Calu3 (cell line): ENCODE measurements at regions not wholly inside any gene's neighbourhood (a gene's known extent, or its start where the extent isn't known, plus 50 kb on each side); places are given as distances from the start of the nearest gene placed in this dataset.

ENCODE experiments used
- BruUV-seq: library from RNA; stranded (reverse); fragments of 400-500 nt; replicated peaks from 2 replicates; lab custom pipeline; 2021; lab: Mats Ljungman, UMichigan
- CTCF ChIA-PET: fragments of 300-600 bp; sonication (Branson Sonifier 250); formaldehyde crosslinking; loops from one replicate; lab custom pipeline; 2022; ENCODE audit warnings: antibody characterized with exemption; lab: Charles Lee
- DNase-seq: peaks from one replicate; pipeline ENCODE4 v3.0.0; 2022
- H3K27ac Mint-ChIP-seq: one replicate; pipeline ENCODE4 v1.8.0; 2022; ENCODE audit warnings: mixed read lengths; ENCODE audit not compliant: unreplicated experiment
- H3K27me3 Mint-ChIP-seq: one replicate; pipeline ENCODE4 v1.8.0; 2022; ENCODE audit warnings: mixed read lengths; ENCODE audit not compliant: unreplicated experiment
- H3K36me3 Mint-ChIP-seq: one replicate; pipeline ENCODE4 v1.8.0; 2022; ENCODE audit warnings: mild to moderate bottlenecking, moderate library complexity, mixed read lengths; ENCODE audit not compliant: insufficient read depth, unreplicated experiment
- H3K4me1 Mint-ChIP-seq: one replicate; pipeline ENCODE4 v1.8.0; 2022; ENCODE audit warnings: mild to moderate bottlenecking, low read depth, mixed read lengths; ENCODE audit not compliant: unreplicated experiment
- H3K4me3 Mint-ChIP-seq: one replicate; pipeline ENCODE4 v1.8.0; 2022; ENCODE audit warnings: mild to moderate bottlenecking, low read depth, moderate library complexity, mixed read lengths; ENCODE audit not compliant: unreplicated experiment
- H3K9me3 Mint-ChIP-seq: one replicate; pipeline ENCODE4 v1.8.0; 2022; ENCODE audit warnings: low read depth, mixed read lengths; ENCODE audit not compliant: unreplicated experiment
- intact Hi-C: fragments of 100-400 bp; cut with micrococcal nuclease; formaldehyde crosslinking; loops from one replicate; pipeline ENCODE4 v1.10.0; 2022; ENCODE audit not compliant: unreplicated experiment
- TF ChIP-seq, protein P1 (sequence below): fragments of 200-600 bp; IDR thresholded peaks from one replicate; pipeline ENCODE4 v1.8.0; 2022; ENCODE audit warnings: antibody characterized with exemption; ENCODE audit not compliant: unreplicated experiment

DNA sequence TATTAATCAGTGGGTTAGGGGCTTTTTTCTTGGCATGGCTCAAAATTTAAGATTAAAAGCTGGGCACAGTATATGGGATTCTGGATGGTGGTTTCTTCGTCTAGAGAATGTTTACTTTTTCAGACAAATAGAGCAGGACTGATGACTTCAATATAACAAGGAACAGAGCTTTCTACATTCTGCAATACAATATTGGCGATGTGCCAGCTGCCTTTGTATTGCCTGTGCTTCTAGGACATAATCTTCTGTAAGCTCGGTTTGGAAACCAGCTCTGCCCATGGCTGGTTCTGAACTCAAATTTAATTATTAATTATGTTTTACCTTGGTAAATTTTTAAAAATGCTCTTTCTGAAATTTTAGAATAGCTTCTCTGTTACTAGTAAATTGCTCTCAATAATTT lies 139.1 kb upstream of the TRPC4 start:
- intact Hi-C loops = no loop called here
- Mint-ChIP-seq H3K4me1 (no peaks in the 10 kb centered on the region), H3K4me3 (no peak overlapping the region), H3K27ac (no peak overlapping the region), H3K9me3 (no peaks in the 10 kb centered on the region), H3K36me3 (no peaks in the 10 kb centered on the region), H3K27me3 (no peaks in the 10 kb centered on the region)
- TF ChIP-seq, protein P1, sequence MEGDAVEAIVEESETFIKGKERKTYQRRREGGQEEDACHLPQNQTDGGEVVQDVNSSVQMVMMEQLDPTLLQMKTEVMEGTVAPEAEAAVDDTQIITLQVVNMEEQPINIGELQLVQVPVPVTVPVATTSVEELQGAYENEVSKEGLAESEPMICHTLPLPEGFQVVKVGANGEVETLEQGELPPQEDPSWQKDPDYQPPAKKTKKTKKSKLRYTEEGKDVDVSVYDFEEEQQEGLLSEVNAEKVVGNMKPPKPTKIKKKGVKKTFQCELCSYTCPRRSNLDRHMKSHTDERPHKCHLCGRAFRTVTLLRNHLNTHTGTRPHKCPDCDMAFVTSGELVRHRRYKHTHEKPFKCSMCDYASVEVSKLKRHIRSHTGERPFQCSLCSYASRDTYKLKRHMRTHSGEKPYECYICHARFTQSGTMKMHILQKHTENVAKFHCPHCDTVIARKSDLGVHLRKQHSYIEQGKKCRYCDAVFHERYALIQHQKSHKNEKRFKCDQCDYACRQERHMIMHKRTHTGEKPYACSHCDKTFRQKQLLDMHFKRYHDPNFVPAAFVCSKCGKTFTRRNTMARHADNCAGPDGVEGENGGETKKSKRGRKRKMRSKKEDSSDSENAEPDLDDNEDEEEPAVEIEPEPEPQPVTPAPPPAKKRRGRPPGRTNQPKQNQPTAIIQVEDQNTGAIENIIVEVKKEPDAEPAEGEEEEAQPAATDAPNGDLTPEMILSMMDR = no peak
- BruUV-seq = no TSS peak
- no peak for DNase-seq
- CTCF ChIA-PET = no interaction called here

DNA sequence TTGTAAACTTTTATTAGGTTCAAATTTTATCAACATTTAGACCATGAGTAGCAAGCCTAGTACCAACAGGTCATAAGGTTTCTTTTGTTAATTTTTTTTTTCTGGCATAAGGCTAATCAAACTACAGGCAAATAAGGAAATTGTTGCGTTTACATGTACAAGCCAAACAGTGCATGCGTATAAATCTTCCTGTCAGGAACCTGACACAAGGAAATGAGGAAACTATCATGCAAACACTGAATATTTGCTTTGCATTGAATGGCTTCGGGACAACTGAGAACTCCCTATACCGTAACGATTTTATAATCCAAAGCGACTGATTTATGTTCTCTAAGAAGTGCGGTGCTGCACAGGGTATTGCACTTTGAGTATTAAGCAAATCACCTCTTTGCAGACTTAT lies 133.0 kb upstream of the TRPC4 start:
- Mint-ChIP-seq H3K4me3 (no peak overlapping the region), H3K36me3 (no peaks in the 10 kb centered on the region), H3K27ac (no peak overlapping the region), H3K27me3 (no peaks in the 10 kb centered on the region), H3K9me3 (no peaks in the 10 kb centered on the region), H3K4me1 (no peaks in the 10 kb centered on the region)
- intact Hi-C loops = no loop called here
- no TSS peak for BruUV-seq
- peak; percentile 1 for DNase-seq
- TF ChIP-seq, protein P1 = no peak
- CTCF ChIA-PET = no interaction called here

DNA sequence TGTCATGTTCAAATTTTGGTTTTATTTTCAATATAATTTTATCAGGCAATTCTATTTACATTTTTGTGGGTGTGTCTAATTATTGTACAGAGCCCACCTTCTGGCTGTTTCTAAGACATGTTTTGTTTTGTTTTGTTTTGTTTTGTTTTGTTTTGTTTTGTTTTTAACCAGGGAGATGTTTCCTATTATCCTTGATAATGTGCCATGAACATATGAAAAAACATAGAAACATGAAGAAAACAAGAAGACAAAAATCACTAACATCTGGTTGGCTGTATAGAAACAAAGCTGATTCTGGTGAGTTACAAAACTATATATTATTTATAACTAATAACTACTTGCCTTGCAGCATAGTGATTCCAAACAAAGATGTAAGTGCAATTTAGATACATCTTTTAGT lies 128.1 kb upstream of the TRPC4 start:
- Mint-ChIP-seq H3K4me1 (no peaks in the 10 kb centered on the region), H3K9me3 (no peaks in the 10 kb centered on the region), H3K36me3 (no peaks in the 10 kb centered on the region), H3K27ac (no peak overlapping the region), H3K4me3 (no peak overlapping the region), H3K27me3 (no peaks in the 10 kb centered on the region)
- TF ChIP-seq, protein P1 = no peak
- CTCF ChIA-PET = no interaction called here
- BruUV-seq = no TSS peak
- intact Hi-C loops = no loop called here
- no peak for DNase-seq

DNA sequence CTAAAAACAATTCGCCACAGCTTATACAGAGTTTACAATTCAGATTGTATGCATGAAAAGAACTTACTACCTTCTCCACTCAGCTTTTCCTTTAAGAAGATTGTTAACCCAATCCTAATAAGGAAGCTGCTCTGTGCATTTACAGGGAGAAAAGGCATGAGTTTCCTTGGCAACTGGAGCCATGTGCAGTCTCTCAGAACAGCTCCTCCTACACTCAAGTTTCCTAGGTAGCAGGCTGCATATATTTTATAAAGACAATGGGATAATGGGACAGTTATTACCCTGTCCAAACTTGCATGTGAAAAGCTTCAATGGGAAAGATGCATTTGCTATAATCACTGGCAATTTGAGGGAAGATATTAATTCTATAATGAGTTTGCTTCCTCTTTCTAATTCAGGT lies 125.5 kb upstream of the TRPC4 start:
- DNase-seq = no peak
- BruUV-seq = no TSS peak
- CTCF ChIA-PET = no interaction called here
- intact Hi-C loops = no loop called here
- peaks cover 3% of the 10 kb centered on the region for H3K9me3 Mint-ChIP-seq
- H3K27me3 Mint-ChIP-seq = no peaks in the 10 kb centered on the region
- TF ChIP-seq, protein P1 = no peak
- no peaks in the 10 kb centered on the region for H3K4me1 Mint-ChIP-seq
- H3K27ac Mint-ChIP-seq = no peak overlapping the region
- H3K4me3 Mint-ChIP-seq = no peak overlapping the region
- H3K36me3 Mint-ChIP-seq = no peaks in the 10 kb centered on the region
